ENCODE measurements at regions not wholly inside any gene's neighbourhood (a gene's known extent, or its start where the extent isn't known, plus 50 kb on each side); places are given as distances from the start of the nearest gene placed in this dataset.
"Not testable (repeated sequence)": the region's sequence is repeated elsewhere in the genome, so short reads cannot be mapped to it uniquely, and the experiment has no call there.

GRCh38 chr7:125195156-125195555 is 265.5 kb upstream of the POT1 start:
- no peak for DNase-seq (ENCODE audit: low read depth)
- POLR2A ChIA-PET: no interaction called here
- H3K4me3 ChIP-seq (ENCODE audit: low read depth, low read length): no peak overlapping the region
- H3K27me3 ChIP-seq (ENCODE audit: control insufficient read depth, insufficient read depth, low read length): no peaks in the 10 kb centered on the region
- H3K36me3 ChIP-seq (ENCODE audit: control insufficient read depth, insufficient read depth, low read length): no peaks in the 10 kb centered on the region
- CTCF ChIA-PET: no interaction called here
- no peak for TF ChIP-seq CTCF (IDR thresholded peaks at IDR 0.05; ENCODE audit: insufficient read depth, low read depth, low read length)

- no peak for TF ChIP-seq CTCF (IDR thresholded peaks at IDR 0.05; ENCODE audit: insufficient read depth, low read depth, low read length)
- Histone ChIP-seq H3K27me3 (ENCODE audit: control insufficient read depth, insufficient read depth, low read length) (no peaks in the 10 kb centered on the region), H3K4me3 (ENCODE audit: low read depth, low read length) (no peak overlapping the region), H3K36me3 (ENCODE audit: control insufficient read depth, insufficient read depth, low read length) (no peaks in the 10 kb centered on the region)
- POLR2A ChIA-PET: no interaction called here
- DNase-seq (ENCODE audit: low read depth): no peak
- CTCF ChIA-PET: no interaction called here
These were observed 263.6 kb upstream of the POT1 start for GRCh38 chr7:125193263-125193662.

GRCh38 chr7:125184801-125185200 is 255.2 kb upstream of the POT1 start:
- TF ChIP-seq CTCF (IDR thresholded peaks at IDR 0.05; ENCODE audit: insufficient read depth, low read depth, low read length): no peak
- ChIA-PET CTCF (no interaction called here), POLR2A (no interaction called here)
- Histone ChIP-seq H3K4me3 (ENCODE audit: low read depth, low read length) (no peak overlapping the region), H3K36me3 (ENCODE audit: control insufficient read depth, insufficient read depth, low read length) (no peaks in the 10 kb centered on the region), H3K27me3 (ENCODE audit: control insufficient read depth, insufficient read depth, low read length) (no peaks in the 10 kb centered on the region)
- no peak for DNase-seq (ENCODE audit: low read depth)

GRCh38 chr7:125181569-125182267 is 252.1 kb upstream of the POT1 start:
- DNase-seq (ENCODE audit: low read depth); POLR2A ChIA-PET; CTCF ChIA-PET; H3K36me3 ChIP-seq (ENCODE audit: control insufficient read depth, insufficient read depth, low read length); H3K27me3 ChIP-seq (ENCODE audit: control insufficient read depth, insufficient read depth, low read length); H3K4me3 ChIP-seq (ENCODE audit: low read depth, low read length): not testable (repeated sequence)

GRCh38 chr7:125173571-125173970 is 243.9 kb upstream of the POT1 start:
- no peak for TF ChIP-seq CTCF (IDR thresholded peaks at IDR 0.05; ENCODE audit: insufficient read depth, low read depth, low read length)
- no peaks in the 10 kb centered on the region for H3K36me3 ChIP-seq (ENCODE audit: control insufficient read depth, insufficient read depth, low read length)
- DNase-seq (ENCODE audit: low read depth): no peak
- CTCF ChIA-PET: no interaction called here
- POLR2A ChIA-PET: no interaction called here
- H3K4me3 ChIP-seq (ENCODE audit: low read depth, low read length): no peak overlapping the region
- no peaks in the 10 kb centered on the region for H3K27me3 ChIP-seq (ENCODE audit: control insufficient read depth, insufficient read depth, low read length)

- DNase-seq (ENCODE audit: low read depth): no peak
- CTCF ChIA-PET: no interaction called here
- Histone ChIP-seq H3K4me3 (ENCODE audit: low read depth, low read length) (no peak overlapping the region), H3K36me3 (ENCODE audit: control insufficient read depth, insufficient read depth, low read length) (no peaks in the 10 kb centered on the region), H3K27me3 (ENCODE audit: control insufficient read depth, insufficient read depth, low read length) (no peaks in the 10 kb centered on the region)
- POLR2A ChIA-PET: no interaction called here
- TF ChIP-seq CTCF (IDR thresholded peaks at IDR 0.05; ENCODE audit: insufficient read depth, low read depth, low read length): no peak
These were observed 239.5 kb upstream of the POT1 start for GRCh38 chr7:125169088-125169487.
